ENCODE measurements at regions not wholly inside any gene's neighbourhood (a gene's known extent, or its start where the extent isn't known, plus 50 kb on each side); places are given as distances from the start of the nearest gene placed in this dataset.
A peak's percentile ranks its signal among the peaks of the same experiment; 100 is the strongest.
"Not testable (repeated sequence)": the region's sequence is repeated elsewhere in the genome, so short reads cannot be mapped to it uniquely, and the experiment has no call there.

DNA sequence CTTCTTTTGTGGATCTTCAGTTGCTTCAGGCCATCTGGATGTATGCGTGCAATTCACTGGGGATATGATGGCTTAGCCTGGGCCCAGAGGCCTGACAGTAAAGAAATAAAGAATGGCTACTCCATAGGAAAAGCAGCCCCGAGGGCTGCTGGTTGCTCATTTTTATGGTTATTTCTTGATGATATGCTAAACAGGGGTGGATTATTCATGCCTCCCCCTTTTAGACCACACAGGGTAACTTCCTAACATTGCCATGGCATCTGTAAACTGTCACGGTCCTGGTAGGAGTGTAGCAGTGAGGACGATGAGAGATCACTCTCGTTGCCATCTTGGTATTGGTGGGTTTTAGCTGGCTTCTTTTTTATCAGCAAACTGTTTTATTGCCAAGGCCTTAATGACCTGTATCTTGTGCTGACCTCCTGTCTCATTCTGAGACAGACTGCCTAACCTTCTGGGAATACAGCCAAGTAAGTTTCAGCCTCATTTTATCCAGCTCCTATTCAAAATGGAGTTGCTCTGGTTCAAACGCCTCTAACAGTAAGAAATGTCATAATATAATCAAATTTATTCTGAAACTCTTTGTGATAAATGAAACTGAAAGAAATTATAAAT is 60.5 kb downstream of the DSEL start:
- DNase-seq: no peak

GRCh38 chr18:67453901-67454300 is 62.6 kb downstream of the DSEL start:
- no peak for DNase-seq

DNA sequence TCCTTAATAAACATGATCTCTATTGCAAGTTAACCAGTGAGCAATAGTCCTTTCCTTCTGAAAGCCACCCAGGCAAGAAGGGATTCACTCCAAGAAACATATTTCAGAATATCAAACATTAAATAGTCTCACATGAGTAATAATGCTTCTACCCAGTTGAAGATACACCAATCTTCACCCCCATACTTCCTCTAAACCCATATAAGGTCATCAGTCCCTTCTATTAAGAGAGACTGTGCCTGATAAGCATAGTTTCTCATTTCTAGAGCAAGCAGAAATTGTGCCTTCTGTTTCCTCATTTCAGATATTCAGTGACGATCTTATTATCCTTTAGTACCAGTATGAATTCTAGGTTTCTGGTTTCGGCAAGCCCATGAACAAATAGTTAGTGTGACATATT is 64.6 kb downstream of the DSEL start:
- DNase-seq: no peak

DNA sequence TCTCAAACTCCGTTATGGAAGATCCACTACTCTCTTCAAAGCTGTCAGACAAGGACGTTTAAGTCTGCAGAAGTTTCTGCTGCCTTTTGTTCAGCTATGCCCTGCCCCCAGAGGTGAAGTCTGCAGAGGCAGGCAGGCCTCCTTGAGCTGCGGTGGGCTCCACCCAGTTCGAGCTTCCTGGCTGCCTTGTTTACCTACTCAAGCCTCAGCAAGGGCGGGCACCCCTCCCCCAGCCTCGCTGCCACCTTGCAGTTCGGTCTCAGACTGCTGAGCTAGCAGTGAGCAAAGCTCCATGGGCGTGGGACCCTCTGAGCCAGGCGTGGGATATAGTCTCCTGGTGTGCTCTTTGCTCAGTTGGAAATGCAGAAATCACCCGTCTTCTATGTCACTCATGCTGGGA is 65.4 kb downstream of the DSEL start:
- DNase-seq: peak; percentile 35

DNA sequence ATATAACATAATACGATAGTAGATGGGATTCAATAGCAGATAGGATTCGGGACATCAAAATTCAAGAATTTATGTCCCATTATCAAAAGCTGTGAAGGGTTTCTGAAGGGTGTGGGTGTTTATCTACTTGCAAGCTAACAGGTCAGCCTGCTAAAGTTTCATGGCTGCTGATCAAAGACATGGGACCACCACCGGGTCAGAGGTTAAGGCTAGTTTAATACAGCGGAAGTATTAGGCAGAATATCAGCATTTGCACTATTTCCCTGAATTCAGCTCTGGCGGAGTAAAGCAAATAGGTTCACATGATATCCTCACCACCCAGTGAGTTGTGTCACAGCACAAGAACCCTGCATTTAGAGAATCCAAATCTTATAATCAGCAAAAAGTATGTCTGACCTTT is 82.5 kb downstream of the DSEL start:
- no peak for DNase-seq

DNA sequence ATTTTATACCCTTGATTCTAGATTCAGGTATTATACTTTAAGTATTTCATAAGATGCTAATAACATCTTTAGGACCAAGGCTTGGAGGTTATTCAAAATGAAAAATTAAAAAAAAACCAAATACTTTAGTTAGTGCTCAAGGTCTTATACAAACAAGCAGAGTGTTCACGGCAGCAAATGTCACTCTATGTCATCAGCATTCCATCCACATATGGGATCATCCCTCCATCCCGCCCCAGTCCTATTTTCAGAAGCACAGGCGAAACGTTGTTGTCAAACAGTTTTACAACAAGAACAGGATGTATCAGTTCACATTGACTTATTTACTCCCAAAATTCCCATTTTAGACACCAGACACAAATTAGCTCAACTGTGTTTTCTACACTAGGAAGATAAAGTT is 83.7 kb downstream of the DSEL start:
- DNase-seq: no peak

DNA sequence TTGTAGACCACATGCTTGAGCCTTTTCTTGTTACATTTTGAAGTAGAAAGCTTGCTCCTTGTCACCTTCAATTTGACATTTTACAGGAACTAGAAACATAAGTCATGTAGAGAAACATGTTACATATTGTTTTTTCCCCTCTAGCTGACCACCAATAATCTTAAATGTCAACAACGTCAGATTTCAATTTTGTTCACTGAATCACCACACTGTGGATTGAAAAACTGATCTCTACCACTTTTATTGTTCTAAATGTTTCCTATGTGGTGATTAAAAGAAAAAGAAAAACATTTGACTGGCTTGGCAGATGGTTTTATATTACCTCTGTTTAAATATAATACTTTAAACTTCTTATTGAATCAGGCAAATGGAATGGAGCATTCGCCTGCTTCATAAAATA is 87.7 kb downstream of the DSEL start:
- DNase-seq: no peak

GRCh38 chr18:67428158-67428557 is 88.4 kb downstream of the DSEL start:
- DNase-seq: no peak

GRCh38 chr18:67426486-67426885 is 90.0 kb downstream of the DSEL start:
- no peak for DNase-seq

GRCh38 chr18:67425672-67426071 is 90.8 kb downstream of the DSEL start:
- no peak for DNase-seq

- no peak for DNase-seq
These were observed 94.9 kb downstream of the DSEL start for GRCh38 chr18:67421651-67422050.

DNA sequence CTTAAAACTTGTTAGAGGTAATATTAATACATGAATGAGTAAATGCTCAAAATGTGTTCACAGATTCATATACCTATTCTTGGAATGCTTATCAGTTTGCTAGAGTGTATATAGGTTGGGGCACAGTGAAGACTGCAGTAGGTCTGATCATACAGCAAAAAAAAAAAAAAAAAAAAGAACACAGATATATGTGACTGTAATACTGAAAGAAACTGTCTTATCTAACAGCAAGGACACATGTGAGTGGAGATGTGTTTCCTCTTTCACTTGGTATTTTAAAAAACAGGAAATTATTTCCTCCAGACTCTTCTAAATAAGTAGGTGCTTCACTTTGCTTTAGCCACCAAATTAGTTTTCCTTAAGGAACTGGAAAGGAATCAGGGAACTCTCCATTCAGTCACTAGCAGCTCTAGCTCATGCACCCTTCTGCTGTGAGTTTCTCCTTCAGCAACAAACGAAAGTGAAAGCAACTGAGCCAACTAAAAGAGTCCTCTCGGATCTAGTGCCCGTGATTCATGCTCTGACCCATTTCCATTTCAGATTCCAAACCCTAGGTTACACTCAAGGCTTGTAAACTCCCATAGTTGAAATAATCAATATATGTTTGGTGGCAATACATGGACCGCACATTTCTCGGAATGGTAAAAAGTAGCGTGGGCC is 98.5 kb downstream of the DSEL start:
- peak; percentile 56 for DNase-seq

DNA sequence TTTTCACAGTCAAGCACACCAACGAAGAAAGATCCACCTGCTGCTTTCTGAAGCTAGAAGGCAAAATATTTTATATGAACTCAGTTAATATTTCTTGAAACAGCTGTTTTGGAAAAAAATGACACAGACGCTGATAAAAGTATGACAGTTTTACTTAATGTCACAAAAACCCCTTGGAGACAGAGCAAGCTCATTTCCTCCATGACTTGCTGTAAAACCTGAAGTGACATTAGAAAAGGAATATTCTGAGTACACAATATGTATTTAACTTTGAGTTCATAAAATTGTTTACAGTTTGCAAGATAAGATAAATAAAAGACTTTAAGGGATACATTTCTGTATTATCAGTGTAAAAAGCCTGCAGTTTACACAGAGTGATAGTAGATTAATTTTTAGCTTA is 105.4 kb downstream of the DSEL start:
- no peak for DNase-seq

GRCh38 chr18:67410075-67411070 is 106.1 kb downstream of the DSEL start:
- no peak for DNase-seq

DNA sequence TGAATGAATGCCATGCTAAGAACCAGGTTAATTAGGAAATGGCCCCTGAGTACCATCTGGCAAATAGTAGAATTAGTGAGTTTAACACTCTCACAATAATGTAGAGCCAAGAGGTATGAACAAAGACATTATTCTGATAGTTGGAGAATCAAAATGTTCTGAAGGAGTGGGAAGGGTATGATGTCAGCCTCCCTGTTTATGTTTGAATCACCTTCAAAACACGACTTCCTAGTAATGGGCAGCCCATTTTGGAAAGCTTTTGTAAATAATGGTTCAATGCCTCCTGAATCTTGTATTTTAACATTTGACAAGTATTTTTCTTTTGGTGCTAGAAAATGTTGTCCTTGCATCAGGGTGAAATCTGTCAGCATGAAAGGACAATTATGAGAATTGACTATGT is 108.3 kb downstream of the DSEL start:
- no peak for DNase-seq

GRCh38 chr18:67406714-67407113 is 109.8 kb downstream of the DSEL start:
- no peak for DNase-seq

DNA sequence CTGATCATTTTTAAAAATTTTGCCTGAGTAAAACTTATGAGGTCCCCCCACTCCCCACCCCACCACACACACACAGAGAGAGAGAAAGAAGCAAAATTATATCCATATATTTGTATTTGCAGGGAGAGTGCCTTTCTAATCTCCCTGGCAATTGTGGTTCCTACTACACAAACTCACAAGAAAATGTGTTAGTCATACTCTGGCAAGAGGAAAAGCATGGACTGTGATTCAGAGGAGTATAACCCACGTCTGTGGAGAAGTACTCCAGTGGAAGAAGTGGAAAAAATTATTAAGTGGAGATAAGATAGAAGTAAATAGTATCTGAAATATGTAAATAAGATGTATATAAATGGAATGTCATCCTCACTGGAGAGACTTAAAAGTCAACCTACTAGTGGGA is 114.0 kb downstream of the DSEL start:
- DNase-seq: no peak

DNA sequence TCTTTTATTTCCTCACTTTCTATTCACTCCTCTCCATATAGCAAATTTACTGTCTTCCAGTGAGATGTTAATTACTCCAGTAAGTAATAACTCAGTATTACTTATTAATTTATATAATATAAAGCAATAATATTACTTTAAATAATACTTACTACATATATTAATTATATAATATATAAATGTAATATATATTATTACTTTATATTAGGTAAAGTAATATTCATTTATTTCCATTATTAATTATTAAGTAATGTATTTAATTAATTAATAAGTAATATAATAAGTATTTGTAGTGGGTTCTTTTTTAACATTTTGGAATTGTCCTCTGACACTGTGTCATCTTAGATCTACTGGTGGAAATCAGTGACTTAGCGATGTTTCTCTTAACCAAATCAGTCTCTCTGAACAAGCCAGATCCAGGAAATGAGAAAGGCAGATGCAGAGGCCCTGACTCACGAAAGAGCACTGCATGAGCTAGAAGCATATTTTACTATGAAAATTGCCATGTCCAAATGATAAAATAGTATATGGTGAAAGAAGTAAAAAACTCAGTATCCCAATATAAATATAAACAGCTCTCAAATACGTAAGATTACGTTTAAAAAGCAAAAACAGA is 115.9 kb downstream of the DSEL start:
- no peak for DNase-seq

DNA sequence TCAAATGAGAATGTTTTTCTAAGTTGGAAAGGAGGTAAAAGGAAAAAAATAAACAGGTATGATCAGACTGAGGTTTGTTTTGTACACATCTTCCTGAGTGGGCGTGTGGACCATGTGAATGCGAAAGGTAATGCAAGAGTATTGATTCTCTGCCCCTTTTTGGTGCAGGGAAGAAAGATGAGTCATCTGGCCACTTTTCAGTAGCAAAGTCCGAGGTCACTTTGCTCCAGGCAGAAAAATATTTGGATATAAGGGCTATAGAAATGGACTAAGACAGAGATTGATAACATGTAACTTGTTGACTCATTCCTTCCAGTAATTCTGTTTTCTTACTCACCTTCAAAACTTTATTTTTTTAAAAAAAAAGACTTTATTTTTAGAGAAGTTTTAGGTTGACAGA is 130.5 kb downstream of the DSEL start:
- DNase-seq: no peak

DNA sequence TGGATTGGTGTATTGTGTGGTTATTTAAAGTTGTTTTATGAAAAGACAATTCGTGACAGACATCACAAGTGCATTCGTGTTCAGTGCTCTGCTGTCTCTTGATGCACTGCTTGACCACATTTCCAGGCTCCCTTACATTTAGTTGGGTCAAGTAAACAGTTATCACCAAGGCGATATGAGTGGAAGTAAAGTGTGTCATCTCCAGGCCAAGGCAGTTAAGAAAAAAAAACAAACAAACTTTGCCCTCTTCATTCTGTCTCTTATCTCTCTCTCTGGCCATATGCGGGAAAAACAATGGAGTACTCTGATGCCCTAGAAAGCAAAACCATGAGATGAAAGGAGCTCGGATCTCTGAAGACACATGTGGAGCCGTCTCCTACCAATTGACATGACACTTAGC is 131.1 kb downstream of the DSEL start:
- no peak for DNase-seq

DNA sequence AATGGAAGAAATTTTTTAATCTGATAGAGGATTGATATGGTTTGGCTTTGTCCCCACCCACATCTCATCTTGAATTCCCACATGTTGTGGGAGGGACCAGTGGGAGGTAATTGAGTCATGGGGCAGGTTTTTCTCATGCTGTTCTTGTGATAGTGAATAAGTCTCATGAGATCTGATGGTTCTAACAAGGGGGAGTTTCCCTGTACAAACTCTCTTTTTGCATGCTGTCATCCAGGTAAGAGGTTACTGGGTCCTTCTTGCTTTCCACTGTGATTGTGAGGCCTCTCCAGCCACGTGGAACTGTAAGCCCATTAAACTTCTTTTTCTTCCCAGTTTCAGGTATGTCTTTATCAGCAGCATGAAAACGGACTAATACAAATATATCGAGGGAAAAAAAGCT is 132.5 kb downstream of the DSEL start:
- not testable (repeated sequence) for DNase-seq

DNA sequence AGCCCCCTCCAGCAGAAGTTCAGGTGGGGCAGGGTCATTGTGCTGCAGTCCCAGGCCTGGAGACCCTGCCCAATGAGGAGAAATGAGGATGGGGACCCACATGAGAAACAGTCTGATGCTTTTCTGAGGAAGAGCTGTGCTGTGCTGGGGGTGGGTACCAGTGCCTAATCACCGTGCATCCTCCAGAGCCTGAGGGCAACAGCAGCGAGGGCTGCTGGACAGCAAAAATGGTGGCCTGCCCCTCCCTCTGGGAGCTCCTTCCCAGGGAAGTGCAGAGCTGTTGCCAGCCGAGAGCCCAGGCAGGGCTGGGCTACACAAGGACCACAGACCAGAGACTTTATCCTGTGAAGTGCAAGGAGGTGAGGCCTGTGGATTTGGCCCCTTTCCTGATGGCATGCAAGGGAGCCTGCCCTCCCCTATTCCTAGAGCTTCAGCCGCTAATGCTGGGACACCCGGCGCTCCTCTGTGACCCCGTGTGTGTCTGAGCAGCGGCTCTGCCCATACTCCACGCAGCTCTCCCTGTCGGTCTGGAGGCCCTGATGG is 134.8 kb downstream of the DSEL start:
- DNase-seq: no peak

GRCh38 chr18:67380867-67381266 is 135.7 kb downstream of the DSEL start:
- no peak for DNase-seq

Data from CD4-positive, alpha-beta T cell treated with Interleukin-17A for 1 hour (primary cell).